GM19238 (cell line): ENCODE measurements at regions not wholly inside any gene's neighbourhood (a gene's known extent, or its start where the extent isn't known, plus 50 kb on each side); places are given as distances from the start of the nearest gene placed in this dataset.
A peak's percentile ranks its signal among the peaks of the same experiment; 100 is the strongest.
"Not testable (repeated sequence)": the region's sequence is repeated elsewhere in the genome, so short reads cannot be mapped to it uniquely, and the experiment has no call there.

Experiments
- DNase-seq: peaks from one replicate; pipeline ENCODE4 v3.0.0; 2011; ENCODE audit warnings: low spot score; ENCODE audit not compliant: insufficient read length

DNA sequence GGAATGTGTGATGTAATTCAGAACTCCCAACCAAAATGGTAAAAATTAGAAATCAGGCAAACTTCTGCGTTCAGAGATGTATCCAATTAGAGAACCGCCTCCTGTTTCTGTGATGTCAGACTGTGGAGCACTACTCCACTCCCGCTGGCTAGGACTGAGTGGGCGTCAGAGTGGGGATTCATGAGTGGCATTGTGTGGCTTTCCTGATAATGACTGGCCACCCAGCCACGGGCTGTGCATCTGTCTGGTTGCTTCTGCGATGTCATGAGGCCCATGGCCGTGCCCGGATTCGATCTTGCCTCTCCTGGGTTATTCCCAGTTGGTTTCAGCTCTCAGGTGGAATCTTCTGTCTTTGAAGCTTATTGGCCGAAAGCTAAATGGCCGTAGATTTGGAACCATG, 87.1 kb upstream of the KCNA1 start:
- DNase-seq: no peak

DNA sequence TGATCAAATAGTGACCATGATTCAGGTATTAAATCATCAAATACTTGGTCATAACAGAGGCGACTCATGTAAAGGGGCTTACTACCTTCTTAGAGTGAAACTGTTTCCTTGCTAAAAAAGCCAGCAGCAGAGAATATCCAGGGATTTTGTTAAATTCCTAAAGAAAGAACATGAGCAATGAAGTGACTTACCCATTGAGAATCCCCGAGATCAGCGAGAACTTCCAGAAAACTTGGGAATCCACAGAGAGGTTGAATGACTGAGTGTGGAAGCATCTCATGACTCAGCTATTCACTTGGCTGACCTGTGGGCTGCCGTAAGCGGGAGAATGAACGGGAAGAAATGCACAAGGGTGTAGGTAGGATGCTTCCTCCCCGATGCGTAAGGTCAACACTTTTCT, 85.3 kb upstream of the KCNA1 start:
- DNase-seq: no peak

DNA sequence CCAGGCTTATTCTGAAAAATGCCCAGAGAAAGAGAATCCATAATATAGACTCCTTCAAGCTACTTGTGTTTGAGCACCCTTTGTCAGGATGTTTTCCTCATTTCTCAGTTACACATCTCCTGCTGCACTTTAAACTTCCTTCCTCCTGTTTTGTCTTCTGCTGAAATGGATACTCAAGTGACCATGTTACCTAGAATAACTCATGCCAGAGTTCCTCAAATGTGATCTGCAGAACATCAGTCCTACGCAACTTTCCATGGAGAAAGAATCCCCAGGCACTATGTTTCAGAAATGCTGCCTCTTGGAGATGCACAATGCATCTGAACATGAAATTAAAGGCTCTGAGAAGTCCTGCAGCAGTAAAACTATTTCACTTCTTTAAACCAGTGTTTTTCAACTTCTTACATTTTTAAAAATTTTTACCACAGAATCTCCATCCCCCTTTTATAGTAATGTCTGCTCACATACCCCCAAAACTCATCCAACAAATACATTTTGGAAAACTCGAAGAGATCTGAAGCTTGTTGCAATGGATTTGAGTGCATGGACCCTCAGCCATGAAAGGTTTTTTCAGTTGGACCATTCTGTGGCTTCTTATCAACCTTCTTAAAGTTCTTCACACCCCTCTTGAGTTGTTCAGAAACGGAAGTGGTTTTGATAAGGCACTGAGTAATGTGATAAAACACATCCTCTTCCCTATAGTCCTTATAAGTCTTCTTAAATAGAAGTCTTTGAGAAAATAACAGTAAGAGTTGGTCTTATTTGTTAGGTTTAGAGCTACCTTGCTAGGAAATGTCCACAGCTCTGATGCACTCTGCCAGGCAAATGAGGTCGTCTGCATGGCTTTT, 84.5 kb upstream of the KCNA1 start:
- no peak for DNase-seq

- no peak for DNase-seq
Measured at GRCh38 chr12:4826909-4827308, 82.8 kb upstream of the KCNA1 start.

DNA sequence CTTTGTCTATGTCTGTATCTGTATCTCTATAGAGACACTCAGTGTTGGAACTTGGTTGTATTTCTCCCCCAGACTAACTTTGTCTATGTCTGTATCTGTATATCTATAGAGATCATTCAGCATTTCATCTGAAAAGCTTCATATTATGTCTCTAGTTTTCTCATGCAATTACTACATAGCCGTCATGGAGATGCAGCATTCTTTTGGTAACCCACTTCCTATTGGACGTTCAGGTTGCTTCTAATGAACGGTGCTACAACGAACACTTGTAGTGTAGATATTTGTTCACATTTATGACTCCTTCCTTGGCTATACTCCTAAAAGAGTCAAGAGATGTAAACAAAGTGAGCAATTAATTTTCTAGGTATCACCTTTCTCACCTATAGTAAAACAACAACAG, 81.5 kb upstream of the KCNA1 start:
- no peak for DNase-seq

GRCh38 chr12:4829161-4829792, 80.4 kb upstream of the KCNA1 start:
- DNase-seq: peak; percentile 63

- DNase-seq: no peak
Measured at GRCh38 chr12:4829793-4830162, 79.9 kb upstream of the KCNA1 start.

GRCh38 chr12:4830556-4831210, 79.0 kb upstream of the KCNA1 start:
- DNase-seq: no peak

DNA sequence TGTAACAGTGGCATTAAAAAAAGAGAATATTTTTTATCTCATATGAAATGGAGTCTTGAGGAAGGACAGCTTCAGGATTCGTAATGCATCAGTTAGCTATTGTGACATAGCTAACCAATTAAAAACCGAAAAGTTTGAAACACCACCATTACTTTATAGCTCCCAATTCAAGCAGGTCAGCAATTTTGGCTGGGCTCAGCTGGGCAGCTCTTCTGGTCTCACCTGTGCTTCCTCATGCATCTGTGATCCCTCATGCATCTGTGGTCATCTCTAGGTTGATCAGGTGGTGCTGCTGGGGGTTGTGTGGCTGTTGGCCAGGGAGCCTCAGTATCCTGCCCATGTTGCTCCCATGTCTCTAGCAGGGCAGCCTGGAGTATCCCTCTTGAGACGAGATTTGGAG, 76.7 kb upstream of the KCNA1 start:
- no peak for DNase-seq

DNA sequence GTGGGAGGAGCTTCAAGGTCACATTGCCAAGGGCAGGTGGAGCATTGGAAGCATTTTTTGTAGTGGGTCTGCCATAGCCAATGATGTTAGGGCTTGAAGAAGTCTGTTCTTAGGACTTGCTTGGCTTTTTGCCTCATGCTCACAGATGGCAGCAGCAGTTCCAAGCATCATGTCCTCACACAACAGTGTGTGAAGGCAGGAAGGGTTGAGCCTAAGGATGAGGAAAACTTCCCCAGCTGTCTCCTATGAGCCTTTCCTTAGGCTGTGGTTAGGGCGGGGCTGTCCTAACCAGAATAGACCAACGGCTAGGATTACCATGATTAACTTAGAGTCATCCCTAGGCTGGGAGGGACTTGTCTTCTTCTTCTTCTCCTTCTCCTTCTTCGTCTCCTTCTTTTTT, 76.2 kb upstream of the KCNA1 start:
- DNase-seq: no peak

DNA sequence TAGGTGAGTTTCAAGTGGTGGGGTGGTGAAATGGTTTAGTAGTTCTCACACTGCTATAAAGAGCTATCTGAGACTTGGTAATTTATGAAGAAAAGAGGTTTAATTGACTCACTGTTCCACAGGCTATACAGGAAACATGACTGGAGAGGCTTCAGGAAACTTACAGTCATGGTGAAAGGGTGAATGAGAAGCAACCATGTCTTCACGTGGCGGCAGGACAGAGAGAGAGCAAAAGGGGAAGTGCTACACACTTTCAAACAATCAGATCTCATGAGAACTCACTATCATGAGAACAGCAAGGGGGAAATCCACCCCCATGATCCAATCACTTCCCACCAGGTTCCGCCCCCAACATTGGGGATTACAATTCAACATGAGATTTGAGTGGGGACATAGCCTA, 67.3 kb upstream of the KCNA1 start:
- not testable (repeated sequence) for DNase-seq

GRCh38 chr12:4843907-4844306, 65.8 kb upstream of the KCNA1 start:
- no peak for DNase-seq

DNA sequence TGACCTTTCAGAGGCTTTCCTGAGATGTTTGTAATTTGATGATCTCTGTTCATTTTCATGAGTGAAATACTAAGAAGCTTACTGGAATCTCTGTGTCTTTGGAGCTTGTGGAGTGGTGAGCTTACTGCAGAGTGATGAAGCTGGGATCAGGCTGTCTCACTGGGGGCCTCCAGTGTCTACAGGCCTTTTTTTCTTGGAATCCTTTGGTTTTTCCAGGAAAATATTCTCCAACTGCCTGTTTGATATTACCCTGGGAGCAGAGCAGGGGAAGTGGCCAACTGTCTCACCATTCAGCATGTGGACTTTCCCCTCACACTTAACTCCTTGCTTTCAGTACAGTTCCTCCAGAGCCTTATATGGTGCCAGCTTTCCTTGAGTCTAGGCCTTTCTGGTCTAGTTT, 62.0 kb upstream of the KCNA1 start:
- DNase-seq: no peak

DNA sequence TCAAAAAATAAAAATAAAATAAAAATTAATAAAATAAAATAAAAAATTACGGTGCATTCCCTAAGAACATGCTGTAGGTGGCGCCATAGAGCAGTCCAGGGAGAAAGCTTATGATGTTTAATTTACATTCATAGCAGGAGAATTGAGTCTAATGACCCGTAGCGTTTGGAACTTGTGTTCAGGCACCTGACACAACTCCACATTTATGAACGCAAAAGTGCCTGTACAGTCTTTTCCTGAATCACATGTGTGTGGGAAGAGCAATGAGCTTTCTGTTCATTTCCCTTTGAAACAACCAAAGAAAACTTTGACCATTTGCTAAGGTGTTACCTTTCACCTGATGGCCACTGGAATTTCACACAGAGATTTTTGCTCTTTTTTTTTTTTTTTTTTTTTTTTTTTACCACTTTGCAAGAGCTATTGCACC, 60.6 kb upstream of the KCNA1 start:
- peak; percentile 23 for DNase-seq

- no peak for DNase-seq
Measured at GRCh38 chr12:4849795-4850345, 59.8 kb upstream of the KCNA1 start.

DNA sequence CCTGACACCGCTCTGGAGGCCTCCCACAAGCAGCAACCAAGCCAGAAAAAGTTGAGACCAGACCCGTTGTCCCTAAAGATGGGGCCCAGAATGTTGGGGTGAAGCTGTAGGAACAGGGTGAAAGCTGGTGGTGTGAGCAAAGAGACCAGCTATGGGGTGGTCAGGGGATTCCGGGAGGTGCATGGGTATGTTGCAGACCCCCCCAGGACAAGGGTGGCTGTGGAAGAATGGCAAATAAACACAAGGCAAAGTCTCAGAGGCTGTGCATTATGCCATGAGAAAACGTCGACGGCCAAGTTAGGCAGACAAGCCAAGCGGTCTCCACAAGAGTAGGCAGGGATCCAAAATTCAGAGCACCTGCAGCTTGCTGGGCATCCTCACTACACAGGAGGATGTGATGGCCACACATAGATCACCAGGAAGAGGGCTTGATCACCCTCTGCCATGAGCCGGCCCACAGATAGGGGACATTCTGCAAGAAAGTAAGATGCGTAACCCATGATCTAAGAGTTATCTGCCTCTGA, 58.8 kb upstream of the KCNA1 start:
- no peak for DNase-seq

DNA sequence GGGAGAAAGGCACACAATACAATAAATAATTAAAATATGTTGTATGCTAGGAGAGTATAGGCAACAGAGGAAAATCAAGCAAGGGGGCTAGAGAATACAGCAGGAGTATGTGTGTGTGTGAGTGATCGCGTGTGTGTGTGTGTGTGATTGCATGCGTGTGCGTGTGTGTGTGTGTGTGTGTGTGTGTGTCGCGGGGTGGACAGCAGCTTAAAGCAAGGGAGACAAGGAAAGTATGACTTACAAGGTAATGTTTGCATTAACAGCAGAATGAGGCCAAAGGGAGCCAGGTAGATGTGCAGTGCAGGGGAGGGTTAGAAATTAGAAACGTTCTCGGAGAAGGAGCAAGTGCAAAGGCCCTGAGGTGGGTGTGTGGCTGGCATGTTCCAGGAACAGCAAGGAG, 57.4 kb upstream of the KCNA1 start:
- no peak for DNase-seq

- no peak for DNase-seq
Measured at GRCh38 chr12:4852911-4853310, 56.8 kb upstream of the KCNA1 start.

DNA sequence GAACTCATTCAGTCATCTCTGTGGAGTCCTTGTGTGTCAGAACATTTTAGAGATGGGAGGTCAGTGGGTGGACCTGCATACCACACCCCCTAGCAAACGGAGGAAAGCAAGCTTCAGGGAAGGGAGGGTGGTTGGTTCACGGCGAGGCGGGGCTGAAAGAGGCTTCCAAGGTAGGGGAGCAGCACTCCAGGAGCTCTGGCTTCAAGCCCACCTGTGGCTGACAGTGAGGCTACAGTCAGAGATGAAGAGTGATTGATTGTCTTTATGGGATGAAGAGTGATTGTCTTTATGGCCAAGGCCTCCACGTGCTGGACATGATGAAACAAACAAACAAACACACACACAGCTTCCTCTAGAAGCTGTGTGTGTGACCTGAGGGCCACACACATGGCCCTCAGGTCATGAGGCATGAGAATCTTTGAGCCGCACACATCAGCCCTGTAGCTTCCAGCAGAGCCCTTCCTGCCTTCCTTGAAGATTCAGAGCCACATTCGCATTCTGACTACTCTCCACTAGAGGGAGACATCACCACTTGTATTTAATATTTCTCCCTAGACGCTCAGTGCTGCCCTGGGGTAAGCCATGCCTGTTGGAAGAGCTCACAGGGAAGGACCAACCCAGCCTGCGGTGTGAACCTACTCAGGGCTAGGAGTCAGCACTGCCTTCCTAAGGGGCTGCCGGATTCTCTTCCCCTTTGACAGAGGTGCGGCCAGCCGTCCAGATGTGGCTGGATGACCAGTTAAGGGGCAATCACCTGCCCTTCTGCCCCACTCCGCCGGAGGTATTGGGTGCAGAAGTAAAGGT, 54.4 kb upstream of the KCNA1 start:
- DNase-seq: peak; percentile 59

DNA sequence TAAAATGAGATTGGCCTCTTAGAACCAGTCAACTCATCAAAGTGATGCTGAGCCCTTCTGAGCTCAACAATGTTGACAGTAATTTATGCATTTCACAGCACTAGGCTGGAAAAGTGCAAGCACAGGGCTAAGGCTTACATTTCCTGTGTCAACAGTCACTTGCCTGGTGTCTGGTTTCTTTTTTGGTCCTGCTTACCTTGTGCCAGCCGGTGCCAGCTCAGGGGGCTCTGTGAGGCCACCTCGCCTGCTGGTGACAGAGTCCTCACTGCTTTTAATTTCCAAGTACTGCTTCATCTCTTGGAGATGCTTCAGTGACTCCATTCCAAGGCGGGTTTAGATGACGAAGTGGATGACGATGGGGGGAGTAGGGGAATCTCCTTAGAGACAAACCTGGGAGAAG, 53.1 kb upstream of the KCNA1 start:
- DNase-seq: no peak
